ENCODE measurements at regions not wholly inside any gene's neighbourhood (a gene's known extent, or its start where the extent isn't known, plus 50 kb on each side); places are given as distances from the start of the nearest gene placed in this dataset.

GRCh38 chr2:100647709-100648108 is 84.9 kb downstream of the PDCL3 start:
- no peak for TF ChIP-seq POLR2A (IDR thresholded peaks at IDR 0.05)
- TF ChIP-seq CTCF (IDR thresholded peaks at IDR 0.05) = no peak

Data from Peyer's patch (tissue), 4 donors.